ENCODE measurements at regions not wholly inside any gene's neighbourhood (a gene's known extent, or its start where the extent isn't known, plus 50 kb on each side); places are given as distances from the start of the nearest gene placed in this dataset.
A peak's percentile ranks its signal among the peaks of the same experiment; 100 is the strongest.

DNA sequence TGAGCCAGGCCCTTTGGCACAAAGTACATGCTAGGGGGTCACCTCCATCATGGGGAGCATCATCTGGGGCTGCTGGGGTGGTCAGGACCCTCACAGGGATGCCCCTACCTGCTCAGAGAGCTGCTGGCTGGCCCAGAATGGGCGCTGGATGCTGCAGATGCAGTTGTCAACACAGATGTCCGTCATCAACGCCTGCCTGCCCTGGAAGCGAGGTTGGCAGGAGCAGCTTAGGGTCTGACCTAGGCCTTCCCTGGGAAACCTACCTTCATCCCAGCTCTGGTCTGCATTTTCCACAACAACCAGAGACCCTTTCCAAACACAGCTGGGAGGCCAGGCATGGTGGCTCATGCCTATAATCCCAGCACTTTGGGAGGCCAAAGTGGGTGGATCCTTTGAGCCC is 88.0 kb downstream of the EDN3 start:
- Histone ChIP-seq H3K36me3 (replicated peaks in 1 of 2; ENCODE audit: control insufficient read depth in 2 of 2, insufficient read depth in 2 of 2, low read length in 2 of 2) (no peaks in the 10 kb centered on the region), H3K4ac (ENCODE audit: low read length) (no peak overlapping the region), H3K9ac (ENCODE audit: low read depth, low read length, poor library complexity) (no peak overlapping the region), H3K27ac (replicated peaks; ENCODE audit: low read length) (no peak overlapping the region), H3K4me1 (ENCODE audit: control insufficient read depth in 2 of 2, insufficient read depth in 1 of 2, low read depth in 1 of 2, low read length in 2 of 2) (peaks cover 0 to 21% of the 10 kb centered on the region in 2 donors), H3K9me3 (replicated peaks in 1 of 2; ENCODE audit: control insufficient read depth in 2 of 2, insufficient read depth in 1 of 2, low read depth in 1 of 2, low read length in 2 of 2) (no peaks in the 10 kb centered on the region), H3K4me2 (ENCODE audit: insufficient read depth, low read length, poor library complexity, severe bottlenecking) (no peak overlapping the region), H4K91ac (ENCODE audit: low read depth, low read length, poor library complexity) (no peak overlapping the region), H2BK12ac (ENCODE audit: low read length) (no peak overlapping the region), H2AFZ (ENCODE audit: low read length) (no peak overlapping the region), H2AK5ac (ENCODE audit: low read depth, low read length) (peak overlapping the region; percentile 6), H4K8ac (ENCODE audit: low read depth, low read length) (no peak overlapping the region), H3K4me3 (ENCODE audit: low read length in 2 of 2) (no peak overlapping the region), H3K27me3 (ENCODE audit: control insufficient read depth in 3 of 3, insufficient read depth in 3 of 3, low read depth in 1 of 3, low read length in 3 of 3) (no peaks in the 10 kb centered on the region), H2BK120ac (ENCODE audit: low read depth, low read length) (no peak overlapping the region), H3K14ac (ENCODE audit: low read length) (peak overlapping the region; percentile 15), H2BK15ac (ENCODE audit: low read length) (no peak overlapping the region), H2BK5ac (ENCODE audit: low read length) (no peak overlapping the region), H3K79me1 (ENCODE audit: low read depth, low read length) (no peaks in the 10 kb centered on the region), H3K23ac (ENCODE audit: low read depth, low read length, poor library complexity) (no peak overlapping the region), H3K18ac (ENCODE audit: low read length) (no peak overlapping the region)
- DNase-seq (ENCODE audit: low spot score): no peak
- no CpG with 5 or more reads among the region's 4 CpGs for WGBS, 2 donors (ENCODE audit: extremely low coverage in 2 of 2, insufficient read length in 2 of 2, insufficient replicate concordance in 1 of 2)

GRCh38 chr20:59390437-59390836 is 90.0 kb downstream of the EDN3 start:
- no peak overlapping the region for H2BK5ac ChIP-seq (ENCODE audit: low read length)
- WGBS, 2 donors (ENCODE audit: extremely low coverage in 2 of 2, insufficient read length in 2 of 2, insufficient replicate concordance in 1 of 2): no CpG with 5 or more reads among the region's 6 CpGs
- no peak overlapping the region for H3K9ac ChIP-seq (ENCODE audit: low read depth, low read length, poor library complexity)
- H3K18ac ChIP-seq (ENCODE audit: low read length): peak overlapping the region; percentile 9
- no peak overlapping the region for H3K27ac ChIP-seq (replicated peaks; ENCODE audit: low read length)
- no peaks in the 10 kb centered on the region for H3K9me3 ChIP-seq (replicated peaks in 1 of 2; ENCODE audit: control insufficient read depth in 2 of 2, insufficient read depth in 1 of 2, low read depth in 1 of 2, low read length in 2 of 2)
- peaks cover 0 to 19% of the 10 kb centered on the region in 2 donors for H3K4me1 ChIP-seq (ENCODE audit: control insufficient read depth in 2 of 2, insufficient read depth in 1 of 2, low read depth in 1 of 2, low read length in 2 of 2)
- peak overlapping the region; percentile 14 for H3K23ac ChIP-seq (ENCODE audit: low read depth, low read length, poor library complexity)
- H2AK5ac ChIP-seq (ENCODE audit: low read depth, low read length): peak overlapping the region; percentile 40
- no peaks in the 10 kb centered on the region for H3K36me3 ChIP-seq (replicated peaks in 1 of 2; ENCODE audit: control insufficient read depth in 2 of 2, insufficient read depth in 2 of 2, low read length in 2 of 2)
- H2BK120ac ChIP-seq (ENCODE audit: low read depth, low read length): no peak overlapping the region
- H2BK15ac ChIP-seq (ENCODE audit: low read length): no peak overlapping the region
- H3K27me3 ChIP-seq (ENCODE audit: control insufficient read depth in 3 of 3, insufficient read depth in 3 of 3, low read depth in 1 of 3, low read length in 3 of 3): no peaks in the 10 kb centered on the region
- no peak overlapping the region for H3K4ac ChIP-seq (ENCODE audit: low read length)
- no peak for DNase-seq (ENCODE audit: low spot score)
- H3K4me2 ChIP-seq (ENCODE audit: insufficient read depth, low read length, poor library complexity, severe bottlenecking): no peak overlapping the region
- H2AFZ ChIP-seq (ENCODE audit: low read length): no peak overlapping the region
- no peaks in the 10 kb centered on the region for H3K79me1 ChIP-seq (ENCODE audit: low read depth, low read length)
- no peak overlapping the region for H2BK12ac ChIP-seq (ENCODE audit: low read length)
- H4K8ac ChIP-seq (ENCODE audit: low read depth, low read length): no peak overlapping the region
- no peak overlapping the region for H4K91ac ChIP-seq (ENCODE audit: low read depth, low read length, poor library complexity)
- H3K4me3 ChIP-seq (ENCODE audit: low read length in 2 of 2): no peak overlapping the region
- no peak overlapping the region for H3K14ac ChIP-seq (ENCODE audit: low read length)

GRCh38 chr20:59391975-59392374 is 91.6 kb downstream of the EDN3 start:
- no peak overlapping the region for H3K27ac ChIP-seq (replicated peaks; ENCODE audit: low read length)
- H3K18ac ChIP-seq (ENCODE audit: low read length): peak overlapping the region; percentile 20
- no peak overlapping the region for H3K9ac ChIP-seq (ENCODE audit: low read depth, low read length, poor library complexity)
- no peak overlapping the region for H2AK5ac ChIP-seq (ENCODE audit: low read depth, low read length)
- H3K4me2 ChIP-seq (ENCODE audit: insufficient read depth, low read length, poor library complexity, severe bottlenecking): no peak overlapping the region
- no peak overlapping the region for H2AFZ ChIP-seq (ENCODE audit: low read length)
- no peaks in the 10 kb centered on the region for H3K9me3 ChIP-seq (replicated peaks in 1 of 2; ENCODE audit: control insufficient read depth in 2 of 2, insufficient read depth in 1 of 2, low read depth in 1 of 2, low read length in 2 of 2)
- H3K4me1 ChIP-seq (ENCODE audit: control insufficient read depth in 2 of 2, insufficient read depth in 1 of 2, low read depth in 1 of 2, low read length in 2 of 2): peaks cover 0 to 8% of the 10 kb centered on the region in 2 donors
- no peak overlapping the region for H3K4me3 ChIP-seq (ENCODE audit: low read length in 2 of 2)
- H2BK15ac ChIP-seq (ENCODE audit: low read length): no peak overlapping the region
- H3K27me3 ChIP-seq (ENCODE audit: control insufficient read depth in 3 of 3, insufficient read depth in 3 of 3, low read depth in 1 of 3, low read length in 3 of 3): no peaks in the 10 kb centered on the region
- H3K36me3 ChIP-seq (replicated peaks in 1 of 2; ENCODE audit: control insufficient read depth in 2 of 2, insufficient read depth in 2 of 2, low read length in 2 of 2): no peaks in the 10 kb centered on the region
- H3K79me1 ChIP-seq (ENCODE audit: low read depth, low read length): no peaks in the 10 kb centered on the region
- H4K91ac ChIP-seq (ENCODE audit: low read depth, low read length, poor library complexity): no peak overlapping the region
- H2BK120ac ChIP-seq (ENCODE audit: low read depth, low read length): no peak overlapping the region
- H3K23ac ChIP-seq (ENCODE audit: low read depth, low read length, poor library complexity): no peak overlapping the region
- H4K8ac ChIP-seq (ENCODE audit: low read depth, low read length): no peak overlapping the region
- H2BK12ac ChIP-seq (ENCODE audit: low read length): no peak overlapping the region
- H2BK5ac ChIP-seq (ENCODE audit: low read length): no peak overlapping the region
- no peak overlapping the region for H3K14ac ChIP-seq (ENCODE audit: low read length)
- DNase-seq (ENCODE audit: low spot score): no peak
- H3K4ac ChIP-seq (ENCODE audit: low read length): no peak overlapping the region
- no CpG with 5 or more reads among the region's 1 CpG for WGBS, 2 donors (ENCODE audit: extremely low coverage in 2 of 2, insufficient read length in 2 of 2, insufficient replicate concordance in 1 of 2)

- WGBS, 2 donors (ENCODE audit: extremely low coverage in 2 of 2, insufficient read length in 2 of 2, insufficient replicate concordance in 1 of 2): no CpG with 5 or more reads among the region's 4 CpGs
- Histone ChIP-seq H4K91ac (ENCODE audit: low read depth, low read length, poor library complexity) (no peak overlapping the region), H3K14ac (ENCODE audit: low read length) (no peak overlapping the region), H3K4me2 (ENCODE audit: insufficient read depth, low read length, poor library complexity, severe bottlenecking) (no peak overlapping the region), H3K9ac (ENCODE audit: low read depth, low read length, poor library complexity) (no peak overlapping the region), H2BK5ac (ENCODE audit: low read length) (no peak overlapping the region), H3K23ac (ENCODE audit: low read depth, low read length, poor library complexity) (no peak overlapping the region), H2AFZ (ENCODE audit: low read length) (no peak overlapping the region), H3K9me3 (replicated peaks in 1 of 2; ENCODE audit: control insufficient read depth in 2 of 2, insufficient read depth in 1 of 2, low read depth in 1 of 2, low read length in 2 of 2) (no peaks in the 10 kb centered on the region), H2BK12ac (ENCODE audit: low read length) (no peak overlapping the region), H3K27me3 (ENCODE audit: control insufficient read depth in 3 of 3, insufficient read depth in 3 of 3, low read depth in 1 of 3, low read length in 3 of 3) (no peaks in the 10 kb centered on the region), H3K27ac (replicated peaks; ENCODE audit: low read length) (no peak overlapping the region), H3K79me1 (ENCODE audit: low read depth, low read length) (no peaks in the 10 kb centered on the region), H2BK120ac (ENCODE audit: low read depth, low read length) (no peak overlapping the region), H2AK5ac (ENCODE audit: low read depth, low read length) (no peak overlapping the region), H3K4me3 (ENCODE audit: low read length in 2 of 2) (no peak overlapping the region), H2BK15ac (ENCODE audit: low read length) (no peak overlapping the region), H3K18ac (ENCODE audit: low read length) (no peak overlapping the region), H3K4me1 (ENCODE audit: control insufficient read depth in 2 of 2, insufficient read depth in 1 of 2, low read depth in 1 of 2, low read length in 2 of 2) (peaks cover 0 to 6% of the 10 kb centered on the region in 2 donors), H4K8ac (ENCODE audit: low read depth, low read length) (no peak overlapping the region), H3K36me3 (replicated peaks in 1 of 2; ENCODE audit: control insufficient read depth in 2 of 2, insufficient read depth in 2 of 2, low read length in 2 of 2) (no peaks in the 10 kb centered on the region), H3K4ac (ENCODE audit: low read length) (no peak overlapping the region)
- no peak for DNase-seq (ENCODE audit: low spot score)
Observed at GRCh38 chr20:59392736-59393135, 92.3 kb downstream of the EDN3 start.

All from neuronal stem cell (in vitro differentiated cells).